Endothelial cell of umbilical vein (primary cell): ENCODE measurements at regions not wholly inside any gene's neighbourhood (a gene's known extent, or its start where the extent isn't known, plus 50 kb on each side); places are given as distances from the start of the nearest gene placed in this dataset.
"Not testable (repeated sequence)": the region's sequence is repeated elsewhere in the genome, so short reads cannot be mapped to it uniquely, and the experiment has no call there.

Experiments
- BruUV-seq: library from RNA; stranded (reverse); fragments of 400-500 nt; replicated peaks from 2 replicates; lab custom pipeline; 2021; lab: Mats Ljungman, UMichigan
- CTCF ChIA-PET: fragments of 300-600, 350-600 bp; sonication (Branson Sonifier 250); formaldehyde crosslinking; loops from one replicate; lab custom pipeline; 2021; ENCODE audit warnings: antibody characterized with exemption, inconsistent platforms; lab: Charles Lee
- POLR2A ChIA-PET: fragments of 300-600, 350-600 bp; sonication (Branson Sonifier 250); formaldehyde crosslinking; loops from one replicate; lab custom pipeline; 2021; ENCODE audit warnings: antibody characterized with exemption, inconsistent platforms; lab: Charles Lee
- DNase-seq: peaks from one replicate; pipeline ENCODE4 v3.0.0-alpha.2; 2011; ENCODE audit warnings: low read depth, low spot score
- FAIRE-seq: peaks from 2 replicates; lab custom pipeline; 2011; peaks lifted over from hg19 to GRCh38; lab: Jason Lieb, UNC
- H2AFZ ChIP-seq: 2 replicates; pipeline ENCODE4 v1.6.0; 2012; ENCODE audit warnings: low read depth, low read length, control low read depth, inconsistent platforms
- H3K27ac ChIP-seq: 2 replicates; pipeline ENCODE4 v1.5.1; 2011; ENCODE audit warnings: low read depth, mild to moderate bottlenecking, control low read depth, low read length, moderate library complexity; ENCODE audit not compliant: insufficient read depth
- H3K27me3 ChIP-seq, 2 experiments: 2 replicates each; pipeline versions ENCODE4 v1.6.0 to v1.6.1; 2011; ENCODE audit warnings: low read length in 2 of 2, mixed read lengths in 1 of 2; ENCODE audit not compliant: control insufficient read depth in 2 of 2, insufficient read depth in 2 of 2
- H3K36me3 ChIP-seq, 2 experiments: 2 replicates in 1 of 2; 3 replicates in 1 of 2; pipeline ENCODE4 v1.5.1; 2011; ENCODE audit warnings: low read length in 2 of 2, mild to moderate bottlenecking in 1 of 2, moderate library complexity in 1 of 2; ENCODE audit not compliant: control insufficient read depth in 2 of 2, insufficient read depth in 2 of 2; ENCODE audit errors: extremely low read depth in 1 of 2
- H3K4me1 ChIP-seq: 3 replicates; pipeline ENCODE4 v1.5.1; 2011; ENCODE audit warnings: mild to moderate bottlenecking, low read length; ENCODE audit not compliant: control insufficient read depth, insufficient read depth; ENCODE audit errors: extremely low read depth
- H3K4me2 ChIP-seq: 2 replicates; pipeline ENCODE4 v1.6.1; 2011; ENCODE audit warnings: low read length, control low read depth, mixed read lengths; ENCODE audit not compliant: insufficient read depth
- H3K4me3 ChIP-seq, 3 experiments: fragments of 200-600 bp in 1 of 3; sonication (generic), shearing (Covaris generic) in 1 of 3; replicated peaks in 1 of 3; 2 replicates each; pipeline ENCODE4 v1.5.1; 2011 to 2016; ENCODE audit warnings: control low read depth in 3 of 3, low read length in 3 of 3, mild to moderate bottlenecking in 2 of 3, inconsistent platforms in 1 of 3, low read depth in 1 of 3, moderate library complexity in 1 of 3; ENCODE audit not compliant: insufficient read depth in 1 of 3
- H3K79me2 ChIP-seq: 2 replicates; pipeline ENCODE4 v1.6.0; 2012; ENCODE audit warnings: low read length, inconsistent platforms; ENCODE audit not compliant: control insufficient read depth, insufficient read depth
- H3K9ac ChIP-seq: replicated peaks from 2 replicates; pipeline ENCODE3; 2011; ENCODE audit warnings: low read length, control low read depth; ENCODE audit not compliant: insufficient read depth; ENCODE audit errors: extremely low read depth
- H3K9me1 ChIP-seq: replicated peaks from 3 replicates; pipeline ENCODE4 v1.6.0; 2011; ENCODE audit warnings: mild to moderate bottlenecking, low read length; ENCODE audit not compliant: control insufficient read depth, insufficient read depth; ENCODE audit errors: extremely low read depth
- H3K9me3 ChIP-seq: replicated peaks from 2 replicates; pipeline ENCODE4 v1.5.1; 2012; ENCODE audit warnings: low read length, inconsistent platforms; ENCODE audit not compliant: control insufficient read depth, insufficient read depth
- H4K20me1 ChIP-seq: replicated peaks from 2 replicates; pipeline ENCODE3; 2011; ENCODE audit warnings: mild to moderate bottlenecking, low read length; ENCODE audit not compliant: control insufficient read depth, insufficient read depth; ENCODE audit errors: extremely low read depth
- EZH2 ChIP-seq: IDR thresholded peaks from 2 replicates; pipeline ENCODE4 v1.6.1; 2012; ENCODE audit warnings: borderline replicate concordance, low read depth, mild to moderate bottlenecking, moderate library complexity, low read length, inconsistent platforms; ENCODE audit not compliant: severe bottlenecking
- FOS ChIP-seq: IDR thresholded peaks from 2 replicates; pipeline ENCODE4 v1.6.1; 2011; ENCODE audit warnings: mild to moderate bottlenecking, low read length, moderate library complexity, borderline replicate concordance; ENCODE audit not compliant: insufficient read depth
- GATA2 ChIP-seq: IDR thresholded peaks from 2 replicates; pipeline ENCODE4 v1.7.0; 2011; ENCODE audit warnings: low read depth, mild to moderate bottlenecking, moderate library complexity, mixed read lengths, low read length; ENCODE audit not compliant: insufficient read length, insufficient read depth
- JUN ChIP-seq: IDR thresholded peaks from 2 replicates; pipeline ENCODE4 v1.6.1; 2011; ENCODE audit warnings: borderline replicate concordance, low read depth; ENCODE audit not compliant: insufficient read length, insufficient read depth
- MYC ChIP-seq: IDR thresholded peaks from one replicate; pipeline ENCODE4 v1.6.1; 2011; ENCODE audit warnings: mild to moderate bottlenecking, low read depth, low read length
- POLR2A ChIP-seq: IDR thresholded peaks from 2 replicates; pipeline ENCODE4 v1.6.1; 2012; ENCODE audit warnings: low read depth, mild to moderate bottlenecking, control low read depth, low read length
- POLR2AphosphoS5 ChIP-seq: IDR thresholded peaks from 2 replicates; pipeline ENCODE4 v1.6.1; 2012; ENCODE audit warnings: low read depth, mild to moderate bottlenecking, control low read depth, low read length, moderate library complexity; ENCODE audit not compliant: insufficient read depth
- dilution Hi-C: fragments of 300-500 bp; cut with MboI; formaldehyde crosslinking; loops from one replicate; pipeline ENCODE4 v1.15.0; 2019; ENCODE audit warnings: low sequenced_read_pairs; ENCODE audit not compliant: extremely low pct_ligation_motif_present
- intact Hi-C: fragments of 100-400 bp; cut with micrococcal nuclease; formaldehyde crosslinking; loops from one replicate; pipeline ENCODE4 v1.10.0; 2022
- TF ChIP-seq, protein P1 (sequence below), 2 donors: IDR thresholded peaks; 1 replicate in 1 of 2; 2 replicates in 1 of 2; pipeline ENCODE4 v1.5.1; 2011; ENCODE audit warnings: low read length in 2 of 2, mild to moderate bottlenecking in 2 of 2, moderate library complexity in 2 of 2, control low read depth in 1 of 2, inconsistent platforms in 1 of 2, low read depth in 1 of 2; ENCODE audit not compliant: insufficient read depth in 1 of 2; ENCODE audit errors: extremely low read depth in 1 of 2
- TF ChIP-seq, protein P2 (sequence below): IDR thresholded peaks from 2 replicates; pipeline ENCODE4 v1.6.1; 2011; ENCODE audit not compliant: insufficient read depth, insufficient read length

DNA sequence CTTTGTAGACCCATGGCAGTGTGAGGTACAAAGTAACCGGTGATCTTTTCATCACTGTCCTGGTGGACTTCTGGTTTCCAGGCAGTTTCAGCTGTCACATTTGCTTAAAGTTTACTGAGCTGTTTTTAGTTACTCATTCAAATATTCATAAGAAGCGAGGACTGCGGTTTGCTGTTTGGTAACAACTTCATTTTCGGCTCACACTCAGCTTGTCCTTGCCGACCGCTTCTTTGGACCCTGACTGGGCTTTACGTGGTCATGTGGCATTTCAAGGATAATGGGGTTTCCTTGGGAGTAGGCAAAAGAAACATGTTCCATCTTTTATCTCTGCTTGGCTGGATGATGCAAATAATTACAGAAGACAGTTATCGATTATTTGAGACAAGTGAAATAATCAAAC is 350.7 kb downstream of the PAX3 start:
- DNase-seq (no peak), FAIRE-seq (no peak)
- Histone ChIP-seq H4K20me1 (no peaks in the 10 kb centered on the region), H3K9me1 (no peaks in the 10 kb centered on the region), H3K79me2 (no peaks in the 10 kb centered on the region), H2AFZ (no peak overlapping the region), H3K4me1 (peaks cover 10% of the 10 kb centered on the region), H3K4me2 (no peak overlapping the region), H3K9me3 (no peaks in the 10 kb centered on the region), H3K9ac (no peak overlapping the region), H3K27me3 (no peaks in the 10 kb centered on the region), H3K27ac (no peak overlapping the region), H3K36me3 (no peaks in the 10 kb centered on the region), H3K4me3 (no peak overlapping the region)
- ChIA-PET CTCF (no interaction called here), POLR2A (no interaction called here)
- TF ChIP-seq GATA2, result no peak
- TF ChIP-seq, protein P1, sequence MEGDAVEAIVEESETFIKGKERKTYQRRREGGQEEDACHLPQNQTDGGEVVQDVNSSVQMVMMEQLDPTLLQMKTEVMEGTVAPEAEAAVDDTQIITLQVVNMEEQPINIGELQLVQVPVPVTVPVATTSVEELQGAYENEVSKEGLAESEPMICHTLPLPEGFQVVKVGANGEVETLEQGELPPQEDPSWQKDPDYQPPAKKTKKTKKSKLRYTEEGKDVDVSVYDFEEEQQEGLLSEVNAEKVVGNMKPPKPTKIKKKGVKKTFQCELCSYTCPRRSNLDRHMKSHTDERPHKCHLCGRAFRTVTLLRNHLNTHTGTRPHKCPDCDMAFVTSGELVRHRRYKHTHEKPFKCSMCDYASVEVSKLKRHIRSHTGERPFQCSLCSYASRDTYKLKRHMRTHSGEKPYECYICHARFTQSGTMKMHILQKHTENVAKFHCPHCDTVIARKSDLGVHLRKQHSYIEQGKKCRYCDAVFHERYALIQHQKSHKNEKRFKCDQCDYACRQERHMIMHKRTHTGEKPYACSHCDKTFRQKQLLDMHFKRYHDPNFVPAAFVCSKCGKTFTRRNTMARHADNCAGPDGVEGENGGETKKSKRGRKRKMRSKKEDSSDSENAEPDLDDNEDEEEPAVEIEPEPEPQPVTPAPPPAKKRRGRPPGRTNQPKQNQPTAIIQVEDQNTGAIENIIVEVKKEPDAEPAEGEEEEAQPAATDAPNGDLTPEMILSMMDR (IDR thresholded peaks at IDR 0.05; ENCODE audit: extremely low read depth in 1 of 2, insufficient read depth in 1 of 2, low read depth in 1 of 2, low read length in 2 of 2), result no peak
- no peak for TF ChIP-seq POLR2A
- no peak for TF ChIP-seq POLR2AphosphoS5
- no peak for TF ChIP-seq MYC
- no peak for TF ChIP-seq EZH2
- no peak for TF ChIP-seq JUN
- TF ChIP-seq, protein P2, sequence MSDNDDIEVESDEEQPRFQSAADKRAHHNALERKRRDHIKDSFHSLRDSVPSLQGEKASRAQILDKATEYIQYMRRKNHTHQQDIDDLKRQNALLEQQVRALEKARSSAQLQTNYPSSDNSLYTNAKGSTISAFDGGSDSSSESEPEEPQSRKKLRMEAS, result no peak
- TF ChIP-seq FOS, result no peak
- no TSS peak for BruUV-seq
- intact Hi-C loops (no loop called here), dilution Hi-C loops (no loop called here)

DNA sequence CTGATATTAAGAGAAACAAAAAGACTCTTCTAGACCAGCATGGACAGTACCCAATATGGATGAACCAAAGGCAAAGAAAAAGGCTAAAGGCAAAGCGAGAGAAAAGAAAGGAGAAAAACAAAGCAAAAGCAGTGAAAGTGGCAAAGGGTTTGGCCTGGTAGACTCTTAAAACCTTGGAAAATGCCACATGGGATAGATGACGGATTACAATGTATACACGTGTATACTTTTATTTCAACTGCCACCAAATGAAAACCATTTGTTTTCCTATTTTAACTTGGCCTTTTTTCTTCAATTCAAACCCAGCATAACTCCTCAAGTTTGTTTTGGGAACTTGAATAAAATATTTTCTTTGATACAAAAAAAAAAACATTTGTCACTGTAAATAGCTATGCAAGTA is 354.3 kb downstream of the PAX3 start:
- H3K27me3 ChIP-seq, H3K36me3 ChIP-seq, H4K20me1 ChIP-seq, H2AFZ ChIP-seq, intact Hi-C loops, DNase-seq, H3K9me1 ChIP-seq, H3K9ac ChIP-seq, dilution Hi-C loops, BruUV-seq, CTCF ChIA-PET, H3K79me2 ChIP-seq, H3K27ac ChIP-seq, H3K4me2 ChIP-seq, FAIRE-seq, H3K4me3 ChIP-seq, H3K9me3 ChIP-seq, POLR2A ChIA-PET: not testable (repeated sequence)
- H3K4me1 ChIP-seq, result peaks cover 26% of the 10 kb centered on the region
